PC-3 (cell line): ENCODE measurements at regions not wholly inside any gene's neighbourhood (a gene's known extent, or its start where the extent isn't known, plus 50 kb on each side); places are given as distances from the start of the nearest gene placed in this dataset.
A peak's percentile ranks its signal among the peaks of the same experiment; 100 is the strongest.

Experiments used
- ATAC-seq: fragments of 200-7000 bp; cut with Tn5 transposase; 2 replicates; pipeline ENCODE4 v1.9.1; 2020; ENCODE audit warnings: mild to moderate bottlenecking, moderate library complexity
- BruUV-seq: library from RNA; stranded (reverse); fragments of 400-500 nt; replicated peaks from 2 replicates; lab custom pipeline; 2021; lab: Mats Ljungman, UMichigan
- CTCF ChIA-PET: fragments of 300-600 bp; sonication (Branson Sonifier 250); formaldehyde crosslinking; loops from one replicate; lab custom pipeline; 2022; ENCODE audit warnings: antibody characterized with exemption; lab: Charles Lee
- POLR2A ChIA-PET: fragments of 300-600 bp; sonication (Branson Sonifier 250); formaldehyde crosslinking; loops from one replicate; lab custom pipeline; 2022; ENCODE audit warnings: antibody characterized with exemption; ENCODE audit not compliant: unreplicated experiment; lab: Charles Lee
- DNase-seq: peaks from one replicate; pipeline ENCODE4 v3.0.0-alpha.2; 2015
- H2AFZ ChIP-seq: fragments of 300-600 bp; sonication (generic); 2 replicates; pipeline ENCODE4 v1.6.0; 2016; ENCODE audit warnings: antibody characterized with exemption, low read length
- H3F3A ChIP-seq: fragments of 300-600 bp; sonication (generic); one replicate; pipeline ENCODE4 v1.6.0; 2017; ENCODE audit warnings: antibody characterized with exemption, low read length, control low read depth, mild to moderate bottlenecking; ENCODE audit not compliant: unreplicated experiment
- H3K27ac ChIP-seq: fragments of 300-600 bp; sonication (generic); 2 replicates; pipeline ENCODE4 v1.5.1; 2016; ENCODE audit warnings: mild to moderate bottlenecking, low read length
- H3K27me3 ChIP-seq: fragments of 300-600 bp; sonication (generic); 2 replicates; pipeline ENCODE4 v1.6.1; 2016; ENCODE audit warnings: low read length, mixed read lengths
- H3K36me3 ChIP-seq: fragments of 300-600 bp; sonication (generic); 2 replicates; pipeline ENCODE4 v1.6.1; 2016; ENCODE audit warnings: low read depth, mixed run types, low read length, mixed read lengths
- H3K4me1 ChIP-seq: fragments of 300-600 bp; sonication (generic); 2 replicates; pipeline ENCODE4 v1.5.1; 2016; ENCODE audit warnings: low read length; ENCODE audit not compliant: insufficient read depth
- H3K4me2 ChIP-seq: fragments of 300-600 bp; sonication (generic); 2 replicates; pipeline ENCODE4 v1.6.0; 2016; ENCODE audit warnings: low read length
- H3K4me3 ChIP-seq: fragments of 300-600 bp; sonication (generic); 2 replicates; pipeline ENCODE4 v1.5.1; 2016; ENCODE audit warnings: mild to moderate bottlenecking, low read length, mixed read lengths
- H3K79me2 ChIP-seq: fragments of 300-600 bp; sonication (generic); 2 replicates; pipeline ENCODE4 v1.6.1; 2017; ENCODE audit warnings: low read length, mixed read lengths
- H3K9ac ChIP-seq: fragments of 300-600 bp; sonication (generic); 2 replicates; pipeline ENCODE4 v1.6.0; 2016; ENCODE audit warnings: mild to moderate bottlenecking, low read length
- H3K9me2 ChIP-seq: fragments of 300-600 bp; sonication (generic); replicated peaks from 2 replicates; pipeline ENCODE4 v1.6.1; 2016; ENCODE audit warnings: mixed run types, low read length, mixed read lengths
- H3K9me3 ChIP-seq: fragments of 300-600 bp; sonication (generic); 2 replicates; pipeline ENCODE4 v1.6.1; 2016; ENCODE audit warnings: low read length, mixed read lengths
- H4K20me1 ChIP-seq: fragments of 300-600 bp; sonication (generic); 2 replicates; pipeline ENCODE4 v1.6.1; 2016; ENCODE audit warnings: low read length, mixed read lengths
- EZH2 ChIP-seq: fragments of 300-600 bp; sonication (generic); IDR thresholded peaks from one replicate; pipeline ENCODE4 v1.6.1; 2017; ENCODE audit warnings: antibody characterized with exemption, mild to moderate bottlenecking, low read length; ENCODE audit not compliant: unreplicated experiment
- EZH2phosphoT487 ChIP-seq: fragments of 300-600 bp; sonication (generic); IDR thresholded peaks from 2 replicates; pipeline ENCODE4 v1.6.1; 2018; ENCODE audit warnings: mild to moderate bottlenecking, antibody characterized with exemption, low read length, borderline replicate concordance
- intact Hi-C: fragments of 100-400 bp; cut with micrococcal nuclease; formaldehyde crosslinking; loops from 2 replicates; pipeline ENCODE4 v1.9.0; 2023
- TF ChIP-seq, protein P1 (sequence below): fragments of 300-600 bp; sonication (generic); conservative IDR thresholded peaks from 2 replicates; pipeline ENCODE4 v1.5.1; 2017; ENCODE audit warnings: antibody characterized with exemption, low read depth, mild to moderate bottlenecking, low read length

DNA sequence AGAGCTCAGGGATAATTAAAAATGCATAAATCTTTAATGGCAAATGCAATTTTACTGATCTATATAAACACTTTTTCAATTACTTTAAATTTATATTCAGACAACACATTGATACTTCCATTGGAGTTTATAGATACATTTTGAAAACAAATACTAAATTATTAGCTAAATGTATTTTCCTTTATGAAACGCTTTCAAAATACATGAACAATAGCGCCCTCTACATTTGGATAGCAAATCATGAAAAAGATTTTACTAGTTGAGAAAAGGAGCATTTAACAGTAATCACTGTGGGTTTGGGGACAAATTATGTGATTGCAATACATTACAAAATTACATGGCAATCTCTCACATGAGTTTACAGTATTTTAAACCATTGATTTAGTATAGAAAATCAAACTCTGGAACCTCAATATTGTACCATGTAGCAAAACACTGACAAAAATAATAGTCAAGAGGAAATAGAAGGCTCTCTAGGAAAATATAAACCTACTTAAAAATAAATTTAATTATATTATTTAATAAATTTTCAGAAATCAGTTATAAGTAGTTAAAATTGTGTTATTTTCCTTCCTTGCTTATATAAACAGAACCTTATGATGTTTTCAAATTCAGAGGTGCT, 207.9 kb downstream of the ZIC1 start:
- no peak overlapping the region for H3K4me3 ChIP-seq
- H3K4me1 ChIP-seq, result no peaks in the 10 kb centered on the region
- BruUV-seq, result no TSS peak
- no peak overlapping the region for H3K27ac ChIP-seq
- H4K20me1 ChIP-seq, result no peaks in the 10 kb centered on the region
- DNase-seq (peak; percentile 48), ATAC-seq (no peak)
- intact Hi-C loops, result no loop called here
- no peaks in the 10 kb centered on the region for H3K27me3 ChIP-seq
- H3K9me2 ChIP-seq, result no peaks in the 10 kb centered on the region
- TF ChIP-seq, protein P1, sequence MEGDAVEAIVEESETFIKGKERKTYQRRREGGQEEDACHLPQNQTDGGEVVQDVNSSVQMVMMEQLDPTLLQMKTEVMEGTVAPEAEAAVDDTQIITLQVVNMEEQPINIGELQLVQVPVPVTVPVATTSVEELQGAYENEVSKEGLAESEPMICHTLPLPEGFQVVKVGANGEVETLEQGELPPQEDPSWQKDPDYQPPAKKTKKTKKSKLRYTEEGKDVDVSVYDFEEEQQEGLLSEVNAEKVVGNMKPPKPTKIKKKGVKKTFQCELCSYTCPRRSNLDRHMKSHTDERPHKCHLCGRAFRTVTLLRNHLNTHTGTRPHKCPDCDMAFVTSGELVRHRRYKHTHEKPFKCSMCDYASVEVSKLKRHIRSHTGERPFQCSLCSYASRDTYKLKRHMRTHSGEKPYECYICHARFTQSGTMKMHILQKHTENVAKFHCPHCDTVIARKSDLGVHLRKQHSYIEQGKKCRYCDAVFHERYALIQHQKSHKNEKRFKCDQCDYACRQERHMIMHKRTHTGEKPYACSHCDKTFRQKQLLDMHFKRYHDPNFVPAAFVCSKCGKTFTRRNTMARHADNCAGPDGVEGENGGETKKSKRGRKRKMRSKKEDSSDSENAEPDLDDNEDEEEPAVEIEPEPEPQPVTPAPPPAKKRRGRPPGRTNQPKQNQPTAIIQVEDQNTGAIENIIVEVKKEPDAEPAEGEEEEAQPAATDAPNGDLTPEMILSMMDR, result peak; percentile 71
- no peak for TF ChIP-seq EZH2
- no peak for TF ChIP-seq EZH2phosphoT487
- CTCF ChIA-PET, result interaction anchor here (0.6 kb wide), 1 partner anchor 1194 kb away, joined by 3 read pairs; no protein-coding TSS in a partner anchor
- no peak overlapping the region for H3K4me2 ChIP-seq
- no peaks in the 10 kb centered on the region for H3F3A ChIP-seq
- H3K36me3 ChIP-seq, result no peaks in the 10 kb centered on the region
- POLR2A ChIA-PET, result interaction anchor here (0.6 kb wide), 1 partner anchor 553 kb away, joined by 3 read pairs; no protein-coding TSS in a partner anchor
- H3K79me2 ChIP-seq, result no peaks in the 10 kb centered on the region
- no peak overlapping the region for H2AFZ ChIP-seq
- H3K9me3 ChIP-seq, result no peaks in the 10 kb centered on the region
- H3K9ac ChIP-seq, result no peak overlapping the region

DNA sequence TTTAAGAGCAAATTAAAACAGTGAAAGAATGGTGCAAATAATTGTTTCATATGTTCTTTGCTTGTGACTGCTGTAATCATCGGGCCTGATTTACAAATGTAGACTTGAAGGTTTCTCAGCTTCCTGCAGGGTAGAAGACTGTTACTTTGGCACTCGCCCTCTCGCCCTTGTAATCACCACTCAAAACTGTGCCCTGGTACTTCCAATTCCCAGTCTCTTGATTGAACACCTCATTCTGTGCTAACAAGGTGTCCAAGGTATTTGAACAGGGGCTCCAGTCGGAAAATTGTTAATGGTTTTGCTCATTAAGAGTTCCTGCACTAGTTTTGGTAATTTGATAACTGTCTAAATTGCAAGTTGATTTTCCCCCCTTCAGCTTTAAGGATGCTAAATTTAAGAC, 209.5 kb downstream of the ZIC1 start:
- Histone ChIP-seq H3K36me3 (no peaks in the 10 kb centered on the region), H3K4me2 (no peak overlapping the region), H2AFZ (no peak overlapping the region), H3K9ac (no peak overlapping the region), H3K9me2 (no peaks in the 10 kb centered on the region), H4K20me1 (no peaks in the 10 kb centered on the region), H3K4me3 (no peak overlapping the region), H3K4me1 (no peaks in the 10 kb centered on the region), H3K79me2 (no peaks in the 10 kb centered on the region), H3K9me3 (no peaks in the 10 kb centered on the region), H3K27me3 (no peaks in the 10 kb centered on the region), H3F3A (no peaks in the 10 kb centered on the region), H3K27ac (no peak overlapping the region)
- intact Hi-C loops, result no loop called here
- ATAC-seq (no peak), DNase-seq (no peak)
- TF ChIP-seq, protein P1, result no peak
- TF ChIP-seq EZH2phosphoT487 (no peak), EZH2 (no peak)
- POLR2A ChIA-PET, result no interaction called here
- CTCF ChIA-PET, result no interaction called here
- BruUV-seq, result no TSS peak

DNA sequence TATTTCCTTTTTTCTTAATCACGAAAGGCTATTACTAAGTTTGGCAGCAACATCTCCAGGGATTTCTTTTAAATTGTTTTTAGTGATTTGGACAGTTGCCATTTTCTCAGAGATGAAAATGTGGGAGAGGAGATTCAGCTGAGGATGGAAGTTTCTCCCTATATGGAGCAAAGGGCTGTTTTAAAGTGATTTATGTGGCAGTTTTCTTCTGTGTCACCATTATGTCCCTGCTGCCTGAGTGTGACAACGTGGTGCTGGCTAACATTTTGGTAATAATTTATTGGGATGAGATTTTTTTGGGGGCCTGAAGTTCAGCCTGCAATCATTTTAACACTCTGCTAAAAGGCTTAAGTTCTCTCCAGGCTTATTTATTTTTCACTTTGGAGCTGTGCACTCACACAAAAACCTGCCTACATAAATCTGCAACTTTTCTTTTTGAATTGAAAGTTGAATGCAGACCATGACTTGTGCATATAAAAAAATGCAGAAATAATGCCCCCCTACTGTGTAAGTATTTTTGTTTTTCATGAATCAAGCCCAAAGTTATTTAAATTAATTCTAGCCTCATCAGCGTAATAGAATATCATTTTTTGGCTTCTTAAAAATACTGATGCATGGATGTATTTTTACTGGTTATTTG, 210.9 kb downstream of the ZIC1 start:
- POLR2A ChIA-PET, result no interaction called here
- no peaks in the 10 kb centered on the region for H3K27me3 ChIP-seq
- H3K79me2 ChIP-seq, result no peaks in the 10 kb centered on the region
- H3K4me2 ChIP-seq, result no peak overlapping the region
- no peak overlapping the region for H3K4me3 ChIP-seq
- no peak overlapping the region for H3K9ac ChIP-seq
- TF ChIP-seq EZH2phosphoT487 (no peak), EZH2 (no peak)
- TF ChIP-seq, protein P1, result no peak
- no peaks in the 10 kb centered on the region for H3F3A ChIP-seq
- intact Hi-C loops, result no loop called here
- no peaks in the 10 kb centered on the region for H3K9me2 ChIP-seq
- no peaks in the 10 kb centered on the region for H3K4me1 ChIP-seq
- no peak overlapping the region for H2AFZ ChIP-seq
- H3K36me3 ChIP-seq, result no peaks in the 10 kb centered on the region
- DNase-seq (no peak), ATAC-seq (no peak)
- H3K27ac ChIP-seq, result no peak overlapping the region
- no TSS peak for BruUV-seq
- no peaks in the 10 kb centered on the region for H3K9me3 ChIP-seq
- H4K20me1 ChIP-seq, result no peaks in the 10 kb centered on the region
- CTCF ChIA-PET, result no interaction called here
